ENCODE measurements at regions not wholly inside any gene's neighbourhood (a gene's known extent, or its start where the extent isn't known, plus 50 kb on each side); places are given as distances from the start of the nearest gene placed in this dataset.

DNA sequence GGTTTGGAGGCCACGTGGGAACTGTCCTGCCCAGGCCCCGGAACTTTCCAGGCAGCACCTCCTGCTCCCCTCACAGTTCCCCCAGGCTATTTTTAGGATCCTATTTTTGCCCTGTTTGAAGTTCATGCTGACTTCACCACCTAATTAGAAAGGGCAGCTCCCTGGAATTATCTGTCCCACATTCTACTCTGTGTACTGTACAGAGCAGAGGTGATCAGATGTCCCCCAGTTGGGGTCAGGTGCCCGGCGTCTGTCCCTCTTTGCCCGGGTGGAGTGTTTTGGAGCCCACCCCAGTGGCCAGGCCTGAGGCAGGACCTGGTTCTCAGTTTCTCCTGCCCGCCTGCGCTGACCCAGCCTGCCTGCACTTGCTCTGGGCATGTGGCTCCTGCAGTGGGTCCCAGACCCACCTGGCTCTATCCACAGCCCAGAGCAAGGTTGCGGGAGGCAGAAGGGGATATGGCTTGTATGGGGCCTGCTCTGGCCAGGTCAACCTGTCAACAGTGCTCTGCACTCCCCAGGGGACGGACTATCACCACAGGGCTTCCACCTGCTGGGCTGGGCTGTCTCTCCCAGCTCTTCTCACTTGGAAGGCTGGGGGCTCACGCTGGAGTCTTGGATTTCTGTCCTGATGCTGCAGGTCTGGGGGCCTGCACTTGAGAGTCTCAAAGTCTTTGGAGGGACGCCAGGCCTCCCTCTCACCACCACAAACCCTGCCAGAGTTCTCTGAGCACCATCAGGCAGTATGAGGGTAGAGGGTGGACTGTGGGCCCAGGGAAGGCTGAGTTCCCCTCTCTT is 268.3 kb downstream of the GADD45G start:
- intact Hi-C loops (cut with micrococcal nuclease; ENCODE audit: unreplicated experiment): no loop called here
- DNase-seq (ENCODE audit: low read depth, low spot score) (no peak), FAIRE-seq (no peak), ATAC-seq (no peak)
- in situ Hi-C loops (cut with MboI): no loop called here
- no peak overlapping the region for H3K27ac ChIP-seq (ENCODE audit: control insufficient read depth, insufficient read depth)
- H3K36me3 ChIP-seq (ENCODE audit: control insufficient read depth in 2 of 2, insufficient read depth in 2 of 2, low read length in 1 of 2): no peaks in the 10 kb centered on the region
- ChIA-PET CTCF (interaction anchor here (0.6 kb wide), 1 partner anchor 270 kb away, joined by 3 read pairs; no protein-coding TSS in a partner anchor), RAD21 (ENCODE audit: unreplicated experiment) (interaction anchor here (1.3 kb wide), 1 partner anchor 9 kb away, joined by 3 read pairs; no protein-coding TSS in a partner anchor), POLR2A (no interaction called here), SMC1A (ENCODE audit: uncharacterized antibody, unreplicated experiment) (interaction anchor here (1.1 kb wide), 1 partner anchor 57 kb away, joined by 3 read pairs; no protein-coding TSS in a partner anchor)
- H3K27me3 ChIP-seq (replicated peaks in 1 of 2; ENCODE audit: control insufficient read depth in 2 of 2, insufficient read depth in 2 of 2, low read length in 1 of 2): peaks cover 0 to 2% of the 10 kb centered on the region in 2 experiments; a peak in 3 of 4 replicates
- no peak overlapping the region for H3K9ac ChIP-seq (ENCODE audit: control insufficient read depth, insufficient read depth, low read length)
- 25% methylated on average over 11 of the region's 11 CpGs for WGBS (ENCODE audit: insufficient coverage, insufficient replicate concordance, low lambda C conversion rate, missing lambda C conversion rate)
- no peak overlapping the region for H2AFZ ChIP-seq (ENCODE audit: control insufficient read depth, low read depth, low read length)
- no peak overlapping the region for H3K4me3 ChIP-seq
- no peaks in the 10 kb centered on the region for H4K20me1 ChIP-seq (ENCODE audit: control insufficient read depth, insufficient read depth)
- H3K79me2 ChIP-seq (ENCODE audit: control insufficient read depth, insufficient read depth, low read length): no peaks in the 10 kb centered on the region
- no peaks in the 10 kb centered on the region for H3K9me3 ChIP-seq (replicated peaks; ENCODE audit: control insufficient read depth, insufficient read depth, low read length)
- no TSS peak for BruUV-seq (replicated peaks)
- no peaks in the 10 kb centered on the region for H3K4me1 ChIP-seq (ENCODE audit: control insufficient read depth, insufficient read depth, low read length)
- H3K4me2 ChIP-seq (ENCODE audit: control insufficient read depth, insufficient read depth): no peak overlapping the region
- no peak for TF ChIP-seq ZZZ3 (IDR thresholded peaks at IDR 0.05; ENCODE audit: control insufficient read depth, insufficient read length, low read depth)
- TF ChIP-seq SMAD5 (IDR thresholded peaks at IDR 0.05; ENCODE audit: low read depth): no peak
- no peak for TF ChIP-seq SIX5 (IDR thresholded peaks at IDR 0.05; ENCODE audit: low read depth, low read length, severe bottlenecking)
- TF ChIP-seq, protein P1, sequence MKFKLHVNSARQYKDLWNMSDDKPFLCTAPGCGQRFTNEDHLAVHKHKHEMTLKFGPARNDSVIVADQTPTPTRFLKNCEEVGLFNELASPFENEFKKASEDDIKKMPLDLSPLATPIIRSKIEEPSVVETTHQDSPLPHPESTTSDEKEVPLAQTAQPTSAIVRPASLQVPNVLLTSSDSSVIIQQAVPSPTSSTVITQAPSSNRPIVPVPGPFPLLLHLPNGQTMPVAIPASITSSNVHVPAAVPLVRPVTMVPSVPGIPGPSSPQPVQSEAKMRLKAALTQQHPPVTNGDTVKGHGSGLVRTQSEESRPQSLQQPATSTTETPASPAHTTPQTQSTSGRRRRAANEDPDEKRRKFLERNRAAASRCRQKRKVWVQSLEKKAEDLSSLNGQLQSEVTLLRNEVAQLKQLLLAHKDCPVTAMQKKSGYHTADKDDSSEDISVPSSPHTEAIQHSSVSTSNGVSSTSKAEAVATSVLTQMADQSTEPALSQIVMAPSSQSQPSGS (IDR thresholded peaks at IDR 0.05; ENCODE audit: low read length): no peak
- TF ChIP-seq, protein P2, sequence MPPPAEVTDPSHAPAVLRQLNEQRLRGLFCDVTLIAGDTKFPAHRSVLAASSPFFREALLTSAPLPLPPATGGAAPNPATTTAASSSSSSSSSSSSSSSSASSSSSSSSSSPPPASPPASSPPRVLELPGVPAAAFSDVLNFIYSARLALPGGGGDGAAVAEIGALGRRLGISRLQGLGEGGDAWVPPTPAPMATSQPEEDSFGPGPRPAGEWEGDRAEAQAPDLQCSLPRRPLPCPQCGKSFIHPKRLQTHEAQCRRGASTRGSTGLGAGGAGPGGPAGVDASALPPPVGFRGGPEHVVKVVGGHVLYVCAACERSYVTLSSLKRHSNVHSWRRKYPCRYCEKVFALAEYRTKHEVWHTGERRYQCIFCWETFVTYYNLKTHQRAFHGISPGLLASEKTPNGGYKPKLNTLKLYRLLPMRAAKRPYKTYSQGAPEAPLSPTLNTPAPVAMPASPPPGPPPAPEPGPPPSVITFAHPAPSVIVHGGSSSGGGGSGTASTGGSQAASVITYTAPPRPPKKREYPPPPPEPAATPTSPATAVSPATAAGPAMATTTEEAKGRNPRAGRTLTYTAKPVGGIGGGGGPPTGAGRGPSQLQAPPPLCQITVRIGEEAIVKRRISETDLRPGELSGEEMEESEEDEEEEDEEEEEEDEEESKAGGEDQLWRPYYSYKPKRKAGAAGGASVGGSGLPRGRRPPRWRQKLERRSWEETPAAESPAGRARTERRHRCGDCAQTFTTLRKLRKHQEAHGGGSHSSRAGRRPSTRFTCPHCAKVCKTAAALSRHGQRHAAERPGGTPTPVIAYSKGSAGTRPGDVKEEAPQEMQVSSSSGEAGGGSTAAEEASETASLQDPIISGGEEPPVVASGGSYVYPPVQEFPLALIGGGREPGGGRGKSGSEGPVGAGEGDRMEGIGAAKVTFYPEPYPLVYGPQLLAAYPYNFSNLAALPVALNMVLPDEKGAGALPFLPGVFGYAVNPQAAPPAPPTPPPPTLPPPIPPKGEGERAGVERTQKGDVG (CRISPR knock-in tag; IDR thresholded peaks at IDR 0.05): no peak
- no peak for TF ChIP-seq RBBP5 (conservative IDR thresholded peaks at IDR 0.05)
- TF ChIP-seq, protein P3, sequence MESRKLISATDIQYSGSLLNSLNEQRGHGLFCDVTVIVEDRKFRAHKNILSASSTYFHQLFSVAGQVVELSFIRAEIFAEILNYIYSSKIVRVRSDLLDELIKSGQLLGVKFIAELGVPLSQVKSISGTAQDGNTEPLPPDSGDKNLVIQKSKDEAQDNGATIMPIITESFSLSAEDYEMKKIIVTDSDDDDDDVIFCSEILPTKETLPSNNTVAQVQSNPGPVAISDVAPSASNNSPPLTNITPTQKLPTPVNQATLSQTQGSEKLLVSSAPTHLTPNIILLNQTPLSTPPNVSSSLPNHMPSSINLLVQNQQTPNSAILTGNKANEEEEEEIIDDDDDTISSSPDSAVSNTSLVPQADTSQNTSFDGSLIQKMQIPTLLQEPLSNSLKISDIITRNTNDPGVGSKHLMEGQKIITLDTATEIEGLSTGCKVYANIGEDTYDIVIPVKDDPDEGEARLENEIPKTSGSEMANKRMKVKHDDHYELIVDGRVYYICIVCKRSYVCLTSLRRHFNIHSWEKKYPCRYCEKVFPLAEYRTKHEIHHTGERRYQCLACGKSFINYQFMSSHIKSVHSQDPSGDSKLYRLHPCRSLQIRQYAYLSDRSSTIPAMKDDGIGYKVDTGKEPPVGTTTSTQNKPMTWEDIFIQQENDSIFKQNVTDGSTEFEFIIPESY (IDR thresholded peaks at IDR 0.05): no peak
- TF ChIP-seq GABPA (IDR thresholded peaks at IDR 0.05; ENCODE audit: low read depth): no peak
- TF ChIP-seq KAT2A (conservative IDR thresholded peaks at IDR 0.05; ENCODE audit: control insufficient read depth, low read depth, low read length): no peak
- TF ChIP-seq, protein P4, sequence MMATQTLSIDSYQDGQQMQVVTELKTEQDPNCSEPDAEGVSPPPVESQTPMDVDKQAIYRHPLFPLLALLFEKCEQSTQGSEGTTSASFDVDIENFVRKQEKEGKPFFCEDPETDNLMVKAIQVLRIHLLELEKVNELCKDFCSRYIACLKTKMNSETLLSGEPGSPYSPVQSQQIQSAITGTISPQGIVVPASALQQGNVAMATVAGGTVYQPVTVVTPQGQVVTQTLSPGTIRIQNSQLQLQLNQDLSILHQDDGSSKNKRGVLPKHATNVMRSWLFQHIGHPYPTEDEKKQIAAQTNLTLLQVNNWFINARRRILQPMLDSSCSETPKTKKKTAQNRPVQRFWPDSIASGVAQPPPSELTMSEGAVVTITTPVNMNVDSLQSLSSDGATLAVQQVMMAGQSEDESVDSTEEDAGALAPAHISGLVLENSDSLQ (IDR thresholded peaks at IDR 0.05): no peak
- TF ChIP-seq, protein P5, sequence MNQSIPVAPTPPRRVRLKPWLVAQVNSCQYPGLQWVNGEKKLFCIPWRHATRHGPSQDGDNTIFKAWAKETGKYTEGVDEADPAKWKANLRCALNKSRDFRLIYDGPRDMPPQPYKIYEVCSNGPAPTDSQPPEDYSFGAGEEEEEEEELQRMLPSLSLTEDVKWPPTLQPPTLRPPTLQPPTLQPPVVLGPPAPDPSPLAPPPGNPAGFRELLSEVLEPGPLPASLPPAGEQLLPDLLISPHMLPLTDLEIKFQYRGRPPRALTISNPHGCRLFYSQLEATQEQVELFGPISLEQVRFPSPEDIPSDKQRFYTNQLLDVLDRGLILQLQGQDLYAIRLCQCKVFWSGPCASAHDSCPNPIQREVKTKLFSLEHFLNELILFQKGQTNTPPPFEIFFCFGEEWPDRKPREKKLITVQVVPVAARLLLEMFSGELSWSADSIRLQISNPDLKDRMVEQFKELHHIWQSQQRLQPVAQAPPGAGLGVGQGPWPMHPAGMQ (IDR thresholded peaks at IDR 0.05; ENCODE audit: borderline replicate concordance): no peak
- no peak for TF ChIP-seq NFXL1 (IDR thresholded peaks at IDR 0.05; ENCODE audit: borderline replicate concordance)
- TF ChIP-seq GATAD2B (conservative IDR thresholded peaks at IDR 0.05; ENCODE audit: low read depth): no peak
- TF ChIP-seq MXI1 (IDR thresholded peaks at IDR 0.05; ENCODE audit: low read depth, low read length): no peak
